HCT116 (cell line): ENCODE measurements at regions not wholly inside any gene's neighbourhood (a gene's known extent, or its start where the extent isn't known, plus 50 kb on each side); places are given as distances from the start of the nearest gene placed in this dataset.

Source experiments
- ATAC-seq: fragments of 200-7000 bp; cut with Tn5 transposase; 2 replicates; pipeline ENCODE4 v1.9.1; 2020; ENCODE audit warnings: mild to moderate bottlenecking, moderate library complexity
- BruUV-seq: library from RNA; stranded (reverse); fragments of 400-500 nt; replicated peaks from 2 replicates; lab custom pipeline; 2021; lab: Mats Ljungman, UMichigan
- CTCF ChIA-PET: fragments of 300-600 bp; sonication (Branson Sonifier 250); formaldehyde crosslinking; loops from one replicate; lab custom pipeline; 2021; ENCODE audit warnings: antibody characterized with exemption; lab: Charles Lee
- POLR2A ChIA-PET: fragments of 300-600, 350-600 bp; sonication (Branson Sonifier 250); formaldehyde crosslinking; loops from one replicate; lab custom pipeline; 2021; ENCODE audit warnings: antibody characterized with exemption; lab: Charles Lee
- RAD21 ChIA-PET, 2 experiments: fragments of 300-600 bp; sonication (Branson Sonifier 250); formaldehyde crosslinking; loops; one replicate each; lab custom pipeline; 2023; ENCODE audit warnings: low total read pairs in 2 of 2; ENCODE audit not compliant: uncharacterized antibody in 2 of 2, unreplicated experiment in 2 of 2, low non-redundant PET in 1 of 2; lab: Charles Lee
- DNase-seq: peaks from one replicate; pipeline ENCODE4 v3.0.0-alpha.2; 2010; ENCODE audit warnings: low read depth, low spot score
- H2AFZ ChIP-seq: fragments of 200-600 bp; shearing (Covaris generic), sonication (generic); 2 replicates; pipeline ENCODE4 v1.6.1; 2017; ENCODE audit warnings: low read depth, mixed run types, mixed read lengths, antibody characterized with exemption, low read length; ENCODE audit not compliant: poor library complexity, severe bottlenecking
- H3K27ac ChIP-seq: 2 replicates; pipeline ENCODE4 v1.5.1; 2012; ENCODE audit warnings: low read depth, low read length
- H3K27me3 ChIP-seq: fragments of 200-600 bp; sonication (generic); 2 replicates; pipeline ENCODE4 v1.6.1; 2016; ENCODE audit warnings: mixed run types, low read length, mixed read lengths; ENCODE audit not compliant: insufficient read depth
- H3K36me3 ChIP-seq, 2 experiments: fragments of 200-500 bp in 1 of 2; fragments of 200-600 bp in 1 of 2; sonication (Bioruptor generic) in 1 of 2; sonication (generic) in 1 of 2; 2 replicates each; pipeline versions ENCODE4 v1.5.1 to v1.6.1; 2014 to 2016; ENCODE audit warnings: low read length in 2 of 2, inconsistent platforms in 1 of 2, mixed read lengths in 1 of 2, mixed run types in 1 of 2; ENCODE audit not compliant: insufficient read depth in 2 of 2, control insufficient read depth in 1 of 2
- H3K4me1 ChIP-seq, 2 experiments: fragments of 200-600 bp in 1 of 2; sonication (generic) in 1 of 2; 2 replicates each; pipeline versions ENCODE4 v1.5.1 to v1.6.1; 2012 to 2017; ENCODE audit warnings: low read length in 2 of 2, inconsistent platforms in 1 of 2, mild to moderate bottlenecking in 1 of 2, mixed read lengths in 1 of 2, mixed run types in 1 of 2, moderate library complexity in 1 of 2; ENCODE audit not compliant: insufficient read depth in 2 of 2, control insufficient read depth in 1 of 2
- H3K4me2 ChIP-seq: fragments of 200-600 bp; sonication (generic); 2 replicates; pipeline ENCODE4 v1.6.1; 2017; ENCODE audit warnings: mixed run types, low read length, mixed read lengths
- H3K4me3 ChIP-seq, 2 experiments: fragments of 200-600 bp in 1 of 2; sonication (generic) in 1 of 2; replicated peaks in 1 of 2; 2 replicates each; pipeline ENCODE4 v1.5.1; 2011 to 2016; ENCODE audit warnings: low read length in 2 of 2, control low read depth in 1 of 2, low read depth in 1 of 2, mild to moderate bottlenecking in 1 of 2, mixed read lengths in 1 of 2, mixed run types in 1 of 2
- H3K79me2 ChIP-seq: fragments of 200-600 bp; sonication (generic); 2 replicates; pipeline ENCODE4 v1.6.1; 2017; ENCODE audit warnings: mild to moderate bottlenecking, mixed run types, low read length, moderate library complexity, mixed read lengths; ENCODE audit not compliant: insufficient read depth
- H3K9ac ChIP-seq: fragments of 200-600 bp; sonication (generic); 2 replicates; pipeline ENCODE4 v1.6.1; 2016; ENCODE audit warnings: low read length, mixed read lengths
- H3K9me2 ChIP-seq: fragments of 200-600 bp; sonication (generic), shearing (Covaris generic); 2 replicates; pipeline ENCODE4 v1.6.1; 2017; ENCODE audit warnings: mixed run types, mild to moderate bottlenecking, moderate library complexity; ENCODE audit not compliant: insufficient read depth
- H3K9me3 ChIP-seq, 2 experiments: fragments of 200-500 bp in 1 of 2; fragments of 200-600 bp in 1 of 2; sonication (Bioruptor generic) in 1 of 2; sonication (generic) in 1 of 2; 2 replicates each; pipeline ENCODE4 v1.6.1; 2014 to 2017; ENCODE audit warnings: low read length in 2 of 2, mixed read lengths in 2 of 2, inconsistent platforms in 1 of 2, low read depth in 1 of 2, mild to moderate bottlenecking in 1 of 2, mixed run types in 1 of 2, moderate library complexity in 1 of 2; ENCODE audit not compliant: control insufficient read depth in 1 of 2, insufficient read depth in 1 of 2
- H4K20me1 ChIP-seq: fragments of 200-600 bp; sonication (generic), shearing (Covaris generic); 2 replicates; pipeline ENCODE4 v1.6.1; 2017; ENCODE audit warnings: mixed run types, mild to moderate bottlenecking, moderate library complexity; ENCODE audit not compliant: insufficient read depth
- CEBPB ChIP-seq: IDR thresholded peaks from 2 replicates; pipeline ENCODE4 v1.6.1; 2012; ENCODE audit warnings: low read depth
- EZH2phosphoT487 ChIP-seq: fragments of 200-600 bp; IDR thresholded peaks from 2 replicates; pipeline ENCODE4 v1.6.1; 2018; ENCODE audit warnings: antibody characterized with exemption, borderline replicate concordance
- RAD21 ChIP-seq: IDR thresholded peaks from 2 replicates; pipeline ENCODE4 v1.6.1; 2012; ENCODE audit warnings: low read depth, mild to moderate bottlenecking
- ZBTB33 ChIP-seq: IDR thresholded peaks from 2 replicates; pipeline ENCODE4 v1.6.1; 2011; ENCODE audit warnings: mild to moderate bottlenecking, low read length, moderate library complexity; ENCODE audit not compliant: insufficient replicate concordance; ENCODE audit errors: extremely low read depth
- intact Hi-C: fragments of 100-400 bp; cut with micrococcal nuclease; formaldehyde crosslinking; loops from 2 replicates; pipeline ENCODE4 v1.10.0; 2022
- TF ChIP-seq, protein P1 (sequence below), 3 experiments: fragments of 200-600 bp in 1 of 3; sonication (generic) in 1 of 3; IDR thresholded peaks in 2 of 3; conservative IDR thresholded peaks in 1 of 3; 2 replicates each; pipeline ENCODE4 v1.5.1; 2012 to 2017; ENCODE audit warnings: low read depth in 2 of 3, low read length in 2 of 3, antibody characterized with exemption in 1 of 3, borderline replicate concordance in 1 of 3, control low read depth in 1 of 3, mild to moderate bottlenecking in 1 of 3, mixed read lengths in 1 of 3, mixed run types in 1 of 3, moderate library complexity in 1 of 3; ENCODE audit not compliant: insufficient read depth in 1 of 3

GRCh38 chrX:121238093-121238492 lies 190.7 kb downstream of the GLUD2 start (continued):
- no peak for TF ChIP-seq ZBTB33

DNA sequence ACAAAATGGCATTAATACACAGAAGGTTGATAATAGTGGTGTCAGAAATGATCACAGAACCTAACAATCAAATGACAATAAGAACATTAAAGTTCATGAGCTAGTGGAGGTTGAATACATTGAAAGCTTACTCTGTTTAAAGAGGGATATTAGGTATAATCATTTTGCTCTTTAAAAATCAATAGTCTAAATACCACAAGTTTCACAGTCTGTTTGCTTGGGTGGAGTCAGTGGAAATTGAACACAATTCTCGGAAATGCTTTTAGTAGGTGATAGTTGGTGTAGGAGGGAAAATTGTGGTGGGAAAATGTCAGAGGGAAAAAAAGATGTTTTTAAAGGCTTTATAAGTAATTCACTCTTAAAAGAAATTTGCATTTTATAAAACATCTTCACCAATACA lies 197.1 kb downstream of the GLUD2 start:
- no peak overlapping the region for H3K27ac ChIP-seq
- ChIA-PET CTCF (no interaction called here), POLR2A (no interaction called here), RAD21 (no interaction called here)
- H3K4me3 ChIP-seq, result no peak overlapping the region
- H3K27me3 ChIP-seq, result no peaks in the 10 kb centered on the region
- DNase-seq, result no peak
- H3K4me2 ChIP-seq, result no peak overlapping the region
- no peak overlapping the region for H2AFZ ChIP-seq
- H3K4me1 ChIP-seq, result no peaks in the 10 kb centered on the region
- H3K9me3 ChIP-seq, result no peaks in the 10 kb centered on the region
- H3K36me3 ChIP-seq, result no peaks in the 10 kb centered on the region
- H3K9me2 ChIP-seq, result no peaks in the 10 kb centered on the region
- H3K9ac ChIP-seq, result no peak overlapping the region
- BruUV-seq, result no TSS peak
- TF ChIP-seq EZH2phosphoT487 (no peak), RAD21 (no peak), CEBPB (no peak)
- TF ChIP-seq, protein P1, sequence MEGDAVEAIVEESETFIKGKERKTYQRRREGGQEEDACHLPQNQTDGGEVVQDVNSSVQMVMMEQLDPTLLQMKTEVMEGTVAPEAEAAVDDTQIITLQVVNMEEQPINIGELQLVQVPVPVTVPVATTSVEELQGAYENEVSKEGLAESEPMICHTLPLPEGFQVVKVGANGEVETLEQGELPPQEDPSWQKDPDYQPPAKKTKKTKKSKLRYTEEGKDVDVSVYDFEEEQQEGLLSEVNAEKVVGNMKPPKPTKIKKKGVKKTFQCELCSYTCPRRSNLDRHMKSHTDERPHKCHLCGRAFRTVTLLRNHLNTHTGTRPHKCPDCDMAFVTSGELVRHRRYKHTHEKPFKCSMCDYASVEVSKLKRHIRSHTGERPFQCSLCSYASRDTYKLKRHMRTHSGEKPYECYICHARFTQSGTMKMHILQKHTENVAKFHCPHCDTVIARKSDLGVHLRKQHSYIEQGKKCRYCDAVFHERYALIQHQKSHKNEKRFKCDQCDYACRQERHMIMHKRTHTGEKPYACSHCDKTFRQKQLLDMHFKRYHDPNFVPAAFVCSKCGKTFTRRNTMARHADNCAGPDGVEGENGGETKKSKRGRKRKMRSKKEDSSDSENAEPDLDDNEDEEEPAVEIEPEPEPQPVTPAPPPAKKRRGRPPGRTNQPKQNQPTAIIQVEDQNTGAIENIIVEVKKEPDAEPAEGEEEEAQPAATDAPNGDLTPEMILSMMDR (IDR thresholded peaks at IDR 0.05 in 2 of 3, conservative IDR thresholded peaks at IDR 0.05 in 1 of 3; ENCODE audit: borderline replicate concordance in 1 of 3, insufficient read depth in 1 of 3, low read depth in 2 of 3, low read length in 2 of 3), result no peak
- ATAC-seq, result no peak
- no peaks in the 10 kb centered on the region for H3K79me2 ChIP-seq
- H4K20me1 ChIP-seq, result no peaks in the 10 kb centered on the region
- intact Hi-C loops, result no loop called here
